Astrocyte (in vitro differentiated cells and primary cell): ENCODE measurements at regions not wholly inside any gene's neighbourhood (a gene's known extent, or its start where the extent isn't known, plus 50 kb on each side); places are given as distances from the start of the nearest gene placed in this dataset.

Experiments
- DNase-seq: peaks from one replicate; pipeline ENCODE4 v3.0.0-alpha.2; 2010; ENCODE audit warnings: low read depth
- FAIRE-seq: peaks from 2 replicates; lab custom pipeline; 2011; peaks lifted over from hg19 to GRCh38; lab: Jason Lieb, UNC
- H2AFZ ChIP-seq: 2 replicates; pipeline ENCODE4 v1.6.0; 2012; ENCODE audit warnings: low read depth, low read length, inconsistent platforms
- H3K27ac ChIP-seq: 2 replicates; pipeline ENCODE4 v1.5.1; 2011; ENCODE audit warnings: low read depth, low read length, inconsistent platforms
- H3K27me3 ChIP-seq: 2 replicates; pipeline ENCODE4 v1.6.0; 2011; ENCODE audit warnings: low read length, inconsistent platforms; ENCODE audit not compliant: insufficient read depth
- H3K36me3 ChIP-seq: 2 replicates; pipeline ENCODE4 v1.5.1; 2011; ENCODE audit warnings: low read length, inconsistent platforms; ENCODE audit not compliant: insufficient read depth
- H3K4me1 ChIP-seq: 2 replicates; pipeline ENCODE4 v1.5.1; 2011; ENCODE audit warnings: low read length, inconsistent platforms; ENCODE audit not compliant: insufficient read depth
- H3K4me2 ChIP-seq: 2 replicates; pipeline ENCODE4 v1.6.0; 2012; ENCODE audit warnings: low read length, inconsistent platforms
- H3K4me3 ChIP-seq: 2 replicates; pipeline ENCODE4 v1.5.1; 2011; ENCODE audit warnings: low read depth, mild to moderate bottlenecking, low read length, inconsistent platforms; ENCODE audit not compliant: insufficient read depth
- H3K79me2 ChIP-seq: 2 replicates; pipeline ENCODE4 v1.6.0; 2012; ENCODE audit warnings: mild to moderate bottlenecking, low read length, inconsistent platforms; ENCODE audit not compliant: insufficient read depth
- H3K9ac ChIP-seq: 2 replicates; pipeline ENCODE4 v1.6.0; 2012; ENCODE audit warnings: mild to moderate bottlenecking, low read length, inconsistent platforms
- H3K9me3 ChIP-seq: 2 replicates; pipeline ENCODE4 v1.5.1; 2012; ENCODE audit warnings: low read depth, mild to moderate bottlenecking, low read length, inconsistent platforms; ENCODE audit not compliant: insufficient read depth
- H4K20me1 ChIP-seq: 2 replicates; pipeline ENCODE4 v1.6.0; 2012; ENCODE audit warnings: low read length, inconsistent platforms; ENCODE audit not compliant: insufficient read depth
- H3K27ac Mint-ChIP-seq: one replicate; pipeline ENCODE4 v1.8.0; 2021; ENCODE audit warnings: mild to moderate bottlenecking, mixed read lengths; ENCODE audit not compliant: unreplicated experiment
- H3K27me3 Mint-ChIP-seq: one replicate; pipeline ENCODE4 v1.8.0; 2021; ENCODE audit warnings: low read depth, mixed read lengths; ENCODE audit not compliant: unreplicated experiment
- H3K36me3 Mint-ChIP-seq: one replicate; pipeline ENCODE4 v1.8.0; 2021; ENCODE audit warnings: low read depth, mixed read lengths; ENCODE audit not compliant: unreplicated experiment
- H3K4me1 Mint-ChIP-seq: one replicate; pipeline ENCODE4 v1.8.0; 2021; ENCODE audit warnings: low read depth, mixed read lengths; ENCODE audit not compliant: unreplicated experiment
- H3K4me3 Mint-ChIP-seq: one replicate; pipeline ENCODE4 v1.8.0; 2021; ENCODE audit warnings: mild to moderate bottlenecking, moderate library complexity, mixed read lengths; ENCODE audit not compliant: unreplicated experiment
- H3K9me3 Mint-ChIP-seq: one replicate; pipeline ENCODE4 v1.8.0; 2021; ENCODE audit warnings: mild to moderate bottlenecking, mixed read lengths; ENCODE audit not compliant: unreplicated experiment
- EZH2 ChIP-seq: IDR thresholded peaks from 2 replicates; pipeline ENCODE4 v1.6.1; 2012; ENCODE audit warnings: mild to moderate bottlenecking, low read length, inconsistent platforms; ENCODE audit not compliant: insufficient read depth
- TF ChIP-seq, protein P1 (sequence below): IDR thresholded peaks from 2 replicates; pipeline ENCODE4 v1.5.1; 2011; ENCODE audit warnings: low read depth, mild to moderate bottlenecking, inconsistent platforms, low read length, moderate library complexity; ENCODE audit not compliant: insufficient read depth

DNA sequence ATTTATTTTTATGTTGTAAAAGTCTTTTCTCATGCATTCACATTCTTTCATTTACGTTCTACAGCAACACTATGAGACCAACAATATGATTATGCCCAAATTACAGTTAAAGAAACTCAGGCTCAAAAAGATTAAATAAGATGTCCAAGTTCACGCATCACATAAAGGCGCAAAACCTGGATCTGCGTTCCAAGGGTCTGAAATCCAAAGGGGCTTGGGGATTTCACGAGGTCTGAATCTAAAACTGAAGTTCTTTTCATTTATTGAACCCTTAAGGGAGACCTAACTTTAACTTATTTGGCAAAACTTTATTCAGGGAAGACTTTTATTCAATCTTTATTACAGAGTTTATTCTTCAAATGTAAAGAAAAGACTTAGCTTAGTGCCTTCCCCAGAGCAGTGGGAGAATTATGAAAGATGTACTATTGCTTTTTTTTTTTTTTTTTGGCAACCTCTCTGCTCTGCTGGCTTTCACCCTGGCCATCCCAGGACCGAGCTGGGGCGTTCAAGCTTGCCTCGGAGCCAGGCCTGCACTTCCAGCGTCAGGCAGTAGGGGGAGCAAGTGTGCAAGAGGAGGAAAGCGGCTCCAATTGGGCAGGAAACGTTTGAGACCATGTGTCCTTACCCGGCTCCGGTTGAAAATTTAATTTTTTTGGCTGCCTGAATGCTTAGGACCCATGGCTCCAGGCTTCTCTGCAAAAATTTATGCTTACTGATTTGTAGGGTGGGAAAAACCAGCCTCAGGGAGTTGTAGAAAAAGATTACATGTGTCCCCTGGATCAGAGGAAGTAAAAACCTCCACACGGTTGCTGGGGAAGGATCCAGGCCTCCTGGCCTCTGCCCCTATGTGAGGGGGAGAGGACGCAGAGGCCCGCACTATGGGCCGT is 344.3 kb upstream of the KLF3 start:
- Histone ChIP-seq H3K9ac (peak overlapping the region; percentile 60), H3K27ac (peak overlapping the region; percentile 52), H3K4me3 (peak overlapping the region; percentile 3), H2AFZ (peak overlapping the region; percentile 29), H4K20me1 (no peaks in the 10 kb centered on the region), H3K79me2 (no peaks in the 10 kb centered on the region), H3K27me3 (no peaks in the 10 kb centered on the region), H3K36me3 (no peaks in the 10 kb centered on the region), H3K4me2 (peak overlapping the region; percentile 76), H3K4me1 (peaks cover 20% of the 10 kb centered on the region), H3K9me3 (no peaks in the 10 kb centered on the region)
- no peak overlapping the region for H3K4me3 Mint-ChIP-seq
- FAIRE-seq (no peak), DNase-seq (peak; percentile 65)
- H3K36me3 Mint-ChIP-seq, result no peaks in the 10 kb centered on the region
- peak overlapping the region; percentile 42 for H3K27ac Mint-ChIP-seq
- TF ChIP-seq, protein P1, sequence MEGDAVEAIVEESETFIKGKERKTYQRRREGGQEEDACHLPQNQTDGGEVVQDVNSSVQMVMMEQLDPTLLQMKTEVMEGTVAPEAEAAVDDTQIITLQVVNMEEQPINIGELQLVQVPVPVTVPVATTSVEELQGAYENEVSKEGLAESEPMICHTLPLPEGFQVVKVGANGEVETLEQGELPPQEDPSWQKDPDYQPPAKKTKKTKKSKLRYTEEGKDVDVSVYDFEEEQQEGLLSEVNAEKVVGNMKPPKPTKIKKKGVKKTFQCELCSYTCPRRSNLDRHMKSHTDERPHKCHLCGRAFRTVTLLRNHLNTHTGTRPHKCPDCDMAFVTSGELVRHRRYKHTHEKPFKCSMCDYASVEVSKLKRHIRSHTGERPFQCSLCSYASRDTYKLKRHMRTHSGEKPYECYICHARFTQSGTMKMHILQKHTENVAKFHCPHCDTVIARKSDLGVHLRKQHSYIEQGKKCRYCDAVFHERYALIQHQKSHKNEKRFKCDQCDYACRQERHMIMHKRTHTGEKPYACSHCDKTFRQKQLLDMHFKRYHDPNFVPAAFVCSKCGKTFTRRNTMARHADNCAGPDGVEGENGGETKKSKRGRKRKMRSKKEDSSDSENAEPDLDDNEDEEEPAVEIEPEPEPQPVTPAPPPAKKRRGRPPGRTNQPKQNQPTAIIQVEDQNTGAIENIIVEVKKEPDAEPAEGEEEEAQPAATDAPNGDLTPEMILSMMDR, result peak; percentile 99
- no peak for TF ChIP-seq EZH2
- peaks cover 8% of the 10 kb centered on the region for H3K9me3 Mint-ChIP-seq
- H3K27me3 Mint-ChIP-seq, result no peaks in the 10 kb centered on the region
- peaks cover 6% of the 10 kb centered on the region for H3K4me1 Mint-ChIP-seq

DNA sequence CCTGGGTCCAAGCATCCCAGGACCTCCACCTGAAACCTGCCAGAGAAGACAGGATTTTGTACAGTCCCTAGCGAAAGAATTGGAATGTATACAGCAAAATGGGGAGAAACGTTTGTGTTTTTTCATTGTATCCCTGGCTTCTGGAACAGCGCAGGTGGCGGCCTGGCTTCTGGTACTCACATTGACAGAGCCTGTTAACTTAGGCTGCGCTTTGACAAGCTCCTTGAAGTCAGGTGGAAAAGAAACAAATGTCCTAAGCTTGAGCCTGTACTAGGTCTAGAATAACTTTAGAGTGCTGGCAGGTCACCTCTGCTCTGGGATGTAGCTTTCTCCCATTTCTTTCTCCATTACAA is 343.7 kb upstream of the KLF3 start:
- Histone ChIP-seq H2AFZ (peak overlapping the region; percentile 29), H3K9ac (peak overlapping the region; percentile 13)
- H3K9me3 Mint-ChIP-seq, result peaks cover 7% of the 10 kb centered on the region

More for the DNA sequence above, 343.7 kb upstream of the KLF3 start:
- Histone ChIP-seq H3K4me3 (no peak overlapping the region), H3K9me3 (no peaks in the 10 kb centered on the region), H3K79me2 (no peaks in the 10 kb centered on the region), H3K36me3 (no peaks in the 10 kb centered on the region), H4K20me1 (no peaks in the 10 kb centered on the region), H3K27ac (no peak overlapping the region), H3K4me2 (no peak overlapping the region), H3K27me3 (no peaks in the 10 kb centered on the region), H3K4me1 (peaks cover 20% of the 10 kb centered on the region)
- no peak overlapping the region for H3K4me3 Mint-ChIP-seq
- H3K36me3 Mint-ChIP-seq, result no peaks in the 10 kb centered on the region
- peak overlapping the region; percentile 42 for H3K27ac Mint-ChIP-seq
- no peak for DNase-seq
- FAIRE-seq, result no peak
- TF ChIP-seq, protein P1, result no peak
- TF ChIP-seq EZH2, result no peak
- no peaks in the 10 kb centered on the region for H3K27me3 Mint-ChIP-seq
- peaks cover 6% of the 10 kb centered on the region for H3K4me1 Mint-ChIP-seq
